PC-9 (cell line): ENCODE measurements at regions not wholly inside any gene's neighbourhood (a gene's known extent, or its start where the extent isn't known, plus 50 kb on each side); places are given as distances from the start of the nearest gene placed in this dataset.

Experiments used
- BruUV-seq: library from RNA; stranded (reverse); fragments of 400-500 nt; replicated peaks from 2 replicates; lab custom pipeline; 2021; lab: Mats Ljungman, UMichigan
- CTCF ChIA-PET: fragments of 300-600 bp; sonication (Branson Sonifier 250); formaldehyde crosslinking; loops from one replicate; lab custom pipeline; 2022; ENCODE audit warnings: antibody characterized with exemption; lab: Charles Lee
- POLR2A ChIA-PET: fragments of 300-600 bp; sonication (Branson Sonifier 250); formaldehyde crosslinking; loops from one replicate; lab custom pipeline; 2022; ENCODE audit warnings: antibody characterized with exemption; ENCODE audit not compliant: unreplicated experiment; lab: Charles Lee
- DNase-seq, 2 experiments: peaks; one replicate each; pipeline versions ENCODE4 v3.0.0 to v3.0.0-alpha.2; 2015 to 2022; ENCODE audit warnings: mixed read lengths in 1 of 2
- H2AFZ ChIP-seq: fragments of 200-600 bp; sonication (generic); 2 replicates; pipeline ENCODE4 v1.8.1; 2017; ENCODE audit warnings: antibody characterized with exemption
- H3F3A ChIP-seq: fragments of 200-600 bp; sonication (generic); 2 replicates; pipeline ENCODE4 v1.8.1; 2017; ENCODE audit warnings: antibody characterized with exemption, mild to moderate bottlenecking, low read depth; ENCODE audit not compliant: insufficient read depth
- H3K27ac ChIP-seq: fragments of 200-600 bp; sonication (generic); 2 replicates; pipeline ENCODE4 v1.6.1; 2016; ENCODE audit warnings: mixed run types
- H3K27me3 ChIP-seq: fragments of 200-600 bp; sonication (generic); 2 replicates; pipeline ENCODE4 v1.6.1; 2016; ENCODE audit warnings: low read depth, mixed run types; ENCODE audit not compliant: insufficient read depth
- H3K36me3 ChIP-seq: fragments of 200-600 bp; sonication (generic); 2 replicates; pipeline ENCODE4 v1.6.1; 2016; ENCODE audit warnings: low read depth, mixed run types
- H3K4me1 ChIP-seq: fragments of 200-600 bp; sonication (generic); replicated peaks from 2 replicates; pipeline ENCODE4 v1.6.1; 2016; ENCODE audit warnings: mixed run types; ENCODE audit not compliant: insufficient read depth
- H3K4me2 ChIP-seq: fragments of 200-600 bp; sonication (generic); 2 replicates; pipeline ENCODE4 v1.6.1; 2017; ENCODE audit warnings: mixed run types
- H3K4me3 ChIP-seq: fragments of 200-600 bp; sonication (generic); 2 replicates; pipeline ENCODE4 v1.6.1; 2016; ENCODE audit warnings: mixed run types
- H3K79me2 ChIP-seq: fragments of 200-600 bp; sonication (generic); 2 replicates; pipeline ENCODE4 v1.6.1; 2017; ENCODE audit warnings: low read depth, mixed run types
- H3K9me2 ChIP-seq: fragments of 200-600 bp; sonication (generic); 2 replicates; pipeline ENCODE4 v1.8.1; 2017; ENCODE audit warnings: mild to moderate bottlenecking; ENCODE audit not compliant: insufficient read depth
- H3K9me3 ChIP-seq: fragments of 200-600 bp; sonication (generic); 2 replicates; pipeline ENCODE4 v1.8.1; 2016; ENCODE audit warnings: low read depth; ENCODE audit not compliant: insufficient read depth
- H4K20me1 ChIP-seq: fragments of 200-600 bp; sonication (generic); 2 replicates; pipeline ENCODE4 v1.8.1; 2017; ENCODE audit not compliant: insufficient read depth
- EZH2 ChIP-seq: fragments of 200-600 bp; sonication (generic); IDR thresholded peaks from 2 replicates; pipeline ENCODE4 v1.8.0; 2017; ENCODE audit warnings: antibody characterized with exemption, low read depth
- intact Hi-C: fragments of 100-400 bp; cut with micrococcal nuclease; formaldehyde crosslinking; loops from one replicate; pipeline ENCODE4 v1.10.0; 2022; ENCODE audit not compliant: unreplicated experiment
- TF ChIP-seq, protein P1 (sequence below): fragments of 200-600 bp; sonication (generic); conservative IDR thresholded peaks from 2 replicates; pipeline ENCODE4 v1.6.1; 2017; ENCODE audit warnings: mixed run types, antibody characterized with exemption, mild to moderate bottlenecking, moderate library complexity

- no peaks in the 10 kb centered on the region for H3K36me3 ChIP-seq
- H3K4me1 ChIP-seq: no peaks in the 10 kb centered on the region
- ChIA-PET POLR2A (no interaction called here), CTCF (no interaction called here)
- H3K27ac ChIP-seq: no peak overlapping the region
- no peak for TF ChIP-seq EZH2
- no peak overlapping the region for H3K4me3 ChIP-seq
- H2AFZ ChIP-seq: no peak overlapping the region
- H3K9me3 ChIP-seq: no peaks in the 10 kb centered on the region
- H3K4me2 ChIP-seq: no peak overlapping the region
- H3F3A ChIP-seq: no peaks in the 10 kb centered on the region
- peaks cover 3% of the 10 kb centered on the region; the same call in 1 of the 2 replicates for H3K27me3 ChIP-seq
- intact Hi-C loops: no loop called here
- no peaks in the 10 kb centered on the region for H4K20me1 ChIP-seq
- H3K9me2 ChIP-seq: no peaks in the 10 kb centered on the region
- no TSS peak for BruUV-seq
- DNase-seq: no peak
- H3K79me2 ChIP-seq: no peaks in the 10 kb centered on the region
These were observed 151.6 kb downstream of the EMX2 start for GRCh38 chr10:117694190-117694589.

DNA sequence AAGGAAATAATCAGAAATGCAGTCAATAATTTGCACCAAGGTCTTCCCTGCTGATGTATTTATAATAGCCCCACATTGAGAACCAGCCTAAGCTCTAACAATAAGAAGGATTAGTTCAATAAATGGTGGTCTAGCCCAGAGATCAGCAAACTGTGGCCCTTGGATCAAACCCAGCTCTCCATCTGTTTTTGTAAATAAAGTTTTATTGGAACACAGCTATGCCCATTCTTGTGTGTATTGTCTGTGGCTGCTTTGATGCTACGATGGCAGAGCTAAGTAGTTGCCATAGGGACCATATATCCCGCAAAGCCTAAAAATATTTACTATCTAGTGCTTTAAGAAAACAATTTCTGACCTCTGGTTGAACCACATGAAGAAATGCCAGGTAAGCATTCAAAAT is 154.9 kb downstream of the EMX2 start:
- no peak overlapping the region for H3K4me3 ChIP-seq
- H3K9me2 ChIP-seq: no peaks in the 10 kb centered on the region
- ChIA-PET POLR2A (no interaction called here), CTCF (no interaction called here)
- H3K9me3 ChIP-seq: no peaks in the 10 kb centered on the region
- no peak overlapping the region for H2AFZ ChIP-seq
- TF ChIP-seq, protein P1, sequence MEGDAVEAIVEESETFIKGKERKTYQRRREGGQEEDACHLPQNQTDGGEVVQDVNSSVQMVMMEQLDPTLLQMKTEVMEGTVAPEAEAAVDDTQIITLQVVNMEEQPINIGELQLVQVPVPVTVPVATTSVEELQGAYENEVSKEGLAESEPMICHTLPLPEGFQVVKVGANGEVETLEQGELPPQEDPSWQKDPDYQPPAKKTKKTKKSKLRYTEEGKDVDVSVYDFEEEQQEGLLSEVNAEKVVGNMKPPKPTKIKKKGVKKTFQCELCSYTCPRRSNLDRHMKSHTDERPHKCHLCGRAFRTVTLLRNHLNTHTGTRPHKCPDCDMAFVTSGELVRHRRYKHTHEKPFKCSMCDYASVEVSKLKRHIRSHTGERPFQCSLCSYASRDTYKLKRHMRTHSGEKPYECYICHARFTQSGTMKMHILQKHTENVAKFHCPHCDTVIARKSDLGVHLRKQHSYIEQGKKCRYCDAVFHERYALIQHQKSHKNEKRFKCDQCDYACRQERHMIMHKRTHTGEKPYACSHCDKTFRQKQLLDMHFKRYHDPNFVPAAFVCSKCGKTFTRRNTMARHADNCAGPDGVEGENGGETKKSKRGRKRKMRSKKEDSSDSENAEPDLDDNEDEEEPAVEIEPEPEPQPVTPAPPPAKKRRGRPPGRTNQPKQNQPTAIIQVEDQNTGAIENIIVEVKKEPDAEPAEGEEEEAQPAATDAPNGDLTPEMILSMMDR: no peak
- no peak for TF ChIP-seq EZH2
- no peaks in the 10 kb centered on the region for H4K20me1 ChIP-seq
- H3K4me2 ChIP-seq: no peak overlapping the region
- H3K27ac ChIP-seq: no peak overlapping the region
- no TSS peak for BruUV-seq
- no peaks in the 10 kb centered on the region for H3K4me1 ChIP-seq
- no peaks in the 10 kb centered on the region for H3K79me2 ChIP-seq
- no peaks in the 10 kb centered on the region for H3K36me3 ChIP-seq
- intact Hi-C loops: no loop called here
- no peaks in the 10 kb centered on the region for H3F3A ChIP-seq
- H3K27me3 ChIP-seq: peaks cover 3% of the 10 kb centered on the region; the same call in 1 of the 2 replicates
- DNase-seq: no peak

GRCh38 chr10:117698809-117699208 is 156.3 kb downstream of the EMX2 start:
- no TSS peak for BruUV-seq

More at GRCh38 chr10:117698809-117699208, 156.3 kb downstream of the EMX2 start:
- no peaks in the 10 kb centered on the region for H4K20me1 ChIP-seq
- no peaks in the 10 kb centered on the region for H3K79me2 ChIP-seq
- H3K9me2 ChIP-seq: no peaks in the 10 kb centered on the region
- POLR2A ChIA-PET: no interaction called here
- intact Hi-C loops: no loop called here
- TF ChIP-seq EZH2: no peak
- TF ChIP-seq, protein P1: no peak
- no peaks in the 10 kb centered on the region for H3F3A ChIP-seq
- no peak overlapping the region for H3K4me3 ChIP-seq
- H3K4me2 ChIP-seq: no peak overlapping the region
- CTCF ChIA-PET: no interaction called here
- H3K9me3 ChIP-seq: no peaks in the 10 kb centered on the region
- no peak for DNase-seq
- H3K36me3 ChIP-seq: no peaks in the 10 kb centered on the region
- no peak overlapping the region for H2AFZ ChIP-seq
- no peaks in the 10 kb centered on the region for H3K27me3 ChIP-seq
- H3K4me1 ChIP-seq: no peaks in the 10 kb centered on the region
- no peak overlapping the region for H3K27ac ChIP-seq
